ENCODE measurements at regions not wholly inside any gene's neighbourhood (a gene's known extent, or its start where the extent isn't known, plus 50 kb on each side); places are given as distances from the start of the nearest gene placed in this dataset.

DNA sequence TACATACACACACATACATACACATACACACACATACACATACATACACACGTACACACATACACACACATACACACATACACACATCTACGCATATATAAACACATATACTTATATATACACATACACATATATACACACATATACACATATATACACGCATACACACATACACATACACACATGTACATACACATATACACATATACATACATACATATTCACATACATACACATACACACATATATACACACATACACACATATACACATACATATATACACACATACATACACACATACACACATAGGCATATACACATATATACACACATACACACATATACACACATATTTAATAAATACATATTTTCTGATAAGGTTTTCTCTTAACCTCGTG, 324.0 kb downstream of the RPS6KC1 start:
- DNase-seq, result no peak

DNA sequence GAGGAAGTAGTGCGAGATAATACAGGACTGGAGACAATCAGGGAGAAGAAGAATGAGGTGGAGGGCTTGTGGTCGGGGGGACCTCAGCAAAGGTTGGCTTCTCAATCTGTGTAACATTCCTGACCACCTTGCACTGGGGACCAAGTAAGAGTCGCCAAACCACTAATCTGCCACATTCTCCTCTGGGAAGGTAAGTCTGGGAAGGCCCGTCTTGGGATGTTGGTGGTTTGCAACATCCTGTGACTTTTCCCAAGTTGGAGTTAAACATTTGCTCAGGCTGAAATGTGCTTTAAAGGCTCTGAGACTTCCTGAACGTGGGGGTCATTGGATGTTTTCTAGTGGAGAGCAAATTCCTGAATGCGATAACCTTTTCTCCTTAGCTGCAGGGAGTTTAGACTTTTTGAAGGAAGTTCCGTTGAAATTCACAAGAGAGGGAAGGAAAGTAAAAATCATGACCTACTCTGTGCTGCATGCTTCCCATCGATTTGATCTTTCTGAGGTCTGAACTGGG, 325.9 kb downstream of the RPS6KC1 start:
- no peak for DNase-seq

DNA sequence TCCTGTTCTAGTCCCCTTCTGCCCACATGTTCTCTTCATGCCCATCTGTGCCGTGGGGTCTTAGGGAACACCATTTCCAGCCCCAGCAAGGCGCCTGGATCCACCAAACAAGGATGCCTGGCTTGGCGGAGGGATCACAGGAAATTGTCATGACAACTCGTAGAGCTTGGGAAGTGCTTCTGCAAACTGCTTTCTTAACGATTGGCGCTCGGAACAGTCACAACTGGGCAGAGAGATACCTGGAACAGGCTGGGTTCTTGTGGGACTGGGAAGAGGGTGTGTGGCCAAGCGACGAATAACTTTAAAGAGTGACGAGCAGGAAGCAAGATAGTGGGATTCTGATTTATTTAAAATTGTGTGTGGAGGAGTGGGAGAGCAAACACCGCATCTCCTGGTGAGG, 329.8 kb downstream of the RPS6KC1 start:
- DNase-seq, result no peak

DNA sequence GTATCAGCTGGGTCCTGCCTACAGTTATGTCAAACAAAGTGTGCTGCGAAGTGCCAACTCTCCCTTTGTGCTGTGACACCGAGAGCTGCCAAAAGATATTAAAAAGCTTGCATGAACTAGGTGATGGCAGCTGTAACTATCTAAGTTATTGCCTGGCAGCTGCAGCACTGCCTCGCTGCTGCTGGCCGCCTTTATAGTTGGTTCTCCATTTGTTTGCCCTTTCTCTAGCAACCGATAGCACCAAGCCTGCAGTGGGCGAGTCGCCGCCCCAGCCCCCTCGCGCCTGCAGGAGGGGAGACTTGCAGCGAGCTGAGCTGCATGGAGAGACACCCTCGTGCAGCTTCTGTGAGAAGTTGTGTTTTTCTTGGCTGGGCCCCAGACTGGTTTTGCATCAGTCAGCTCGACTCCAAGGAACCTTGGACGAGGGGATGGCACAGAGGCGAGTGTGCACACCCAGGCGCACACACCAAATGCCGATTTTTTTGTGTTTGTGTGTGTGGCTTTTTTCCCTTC, 330.6 kb downstream of the RPS6KC1 start:
- DNase-seq, result no peak

DNA sequence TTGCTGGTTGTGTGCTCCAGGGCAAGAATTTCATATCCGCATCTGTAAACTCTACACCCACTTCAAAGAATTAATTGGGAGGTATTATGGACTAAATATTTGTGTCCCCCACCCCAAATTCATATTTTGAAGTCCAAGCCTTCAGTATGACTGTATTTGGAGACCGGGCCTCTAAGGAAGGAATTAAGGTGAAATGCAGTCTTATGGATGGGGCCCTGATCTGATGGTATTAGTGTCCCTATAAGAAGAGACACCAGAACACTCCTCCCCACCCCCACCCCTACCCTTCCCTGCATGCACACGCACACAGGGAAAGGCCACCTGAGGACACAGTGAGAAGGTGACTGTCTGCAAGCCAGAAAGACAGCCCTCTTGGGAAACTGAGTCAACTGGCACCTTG, 332.4 kb downstream of the RPS6KC1 start:
- no peak for DNase-seq

DNA sequence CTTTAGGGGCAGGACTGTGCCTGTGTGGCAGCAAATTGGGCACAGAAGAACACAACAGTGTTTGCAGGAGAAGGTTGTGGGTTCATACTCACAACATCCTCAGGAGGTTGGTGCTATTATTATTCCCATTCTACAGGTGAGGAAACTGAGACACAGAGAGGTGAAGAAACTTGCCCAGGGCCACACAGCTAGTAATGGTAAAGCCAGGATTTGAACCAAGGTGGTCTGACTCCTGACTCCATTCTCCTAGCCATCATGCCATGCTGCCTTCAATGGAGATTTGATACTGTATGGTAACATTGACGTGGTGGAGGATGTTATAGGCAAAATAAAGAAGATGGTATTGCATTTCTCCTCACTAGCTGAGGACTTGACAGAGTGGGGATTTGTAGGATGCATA, 334.2 kb downstream of the RPS6KC1 start:
- DNase-seq, result no peak

DNA sequence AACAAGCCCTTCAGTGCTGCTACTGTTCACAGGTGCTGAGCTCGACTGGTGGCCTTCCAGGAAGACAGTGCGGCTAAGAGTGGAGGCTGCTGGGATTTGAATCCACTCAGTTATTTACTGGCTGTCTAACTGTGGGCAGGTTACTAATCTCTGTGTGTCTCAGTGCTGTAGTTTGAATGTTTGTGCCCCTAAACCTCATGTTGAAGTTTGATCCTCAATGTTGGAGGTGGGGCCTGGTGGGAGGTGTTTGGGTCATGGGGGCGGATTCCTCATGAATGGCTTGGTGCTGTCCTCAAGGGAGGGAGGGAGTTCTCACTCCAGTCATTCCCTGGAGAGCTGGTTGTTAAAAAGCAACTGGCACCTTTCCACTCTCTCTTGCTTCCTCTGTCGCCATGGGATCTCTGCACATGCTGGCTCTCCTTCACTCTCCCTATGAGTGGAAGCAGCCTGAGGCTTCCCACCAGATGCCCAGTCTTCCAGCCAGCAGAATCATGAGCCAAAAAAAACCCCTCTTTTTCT, 334.8 kb downstream of the RPS6KC1 start:
- DNase-seq, result no peak

DNA sequence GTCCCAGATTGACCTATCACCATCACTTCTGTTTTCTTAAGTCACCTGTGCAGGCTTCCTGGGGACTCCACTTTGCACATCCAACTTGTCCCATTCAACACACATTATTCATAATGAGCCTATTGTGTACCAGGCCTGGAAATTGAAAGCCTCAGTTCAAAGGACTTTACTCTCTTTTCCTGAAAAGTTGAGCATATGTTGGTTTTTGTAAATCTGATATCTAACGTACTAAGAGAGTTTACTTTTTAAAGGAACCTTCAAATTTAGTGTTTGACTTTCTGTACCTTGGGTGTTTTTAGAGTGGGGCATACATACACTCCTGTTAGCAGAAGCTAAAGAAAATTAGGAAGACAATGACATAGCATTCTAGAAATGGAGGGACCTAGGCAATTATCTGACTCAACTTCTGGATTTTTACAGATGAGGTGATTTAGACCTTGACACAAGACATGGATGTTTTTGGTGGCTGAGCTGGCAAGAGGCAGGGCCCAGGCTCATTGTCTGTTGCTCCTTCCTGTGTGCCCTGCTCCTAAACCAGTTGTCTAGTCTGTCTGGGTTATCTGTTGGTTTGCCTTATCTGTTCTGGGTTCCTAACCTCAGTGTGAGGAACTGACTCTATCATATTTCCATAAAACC, 336.5 kb downstream of the RPS6KC1 start:
- no peak for DNase-seq

DNA sequence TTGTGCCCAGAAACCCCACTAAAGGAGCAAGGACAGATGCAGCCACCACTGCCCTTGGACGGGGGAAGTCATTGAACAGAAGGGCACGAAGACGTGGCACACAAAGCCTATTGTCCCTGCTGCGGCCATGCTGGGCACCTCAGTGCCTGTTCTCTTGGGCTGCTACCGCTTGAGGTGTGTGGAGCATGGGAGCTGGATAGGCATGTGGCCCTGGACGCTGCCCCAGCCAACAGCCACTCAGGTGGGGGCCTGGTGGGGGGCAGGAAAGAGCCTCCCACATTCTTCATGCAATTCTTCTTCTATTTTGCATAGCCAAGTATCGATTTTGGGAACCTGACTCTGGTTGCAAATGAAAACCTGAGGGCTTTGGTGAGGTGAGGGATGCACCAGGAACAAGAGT, 337.2 kb downstream of the RPS6KC1 start:
- no peak for DNase-seq

DNA sequence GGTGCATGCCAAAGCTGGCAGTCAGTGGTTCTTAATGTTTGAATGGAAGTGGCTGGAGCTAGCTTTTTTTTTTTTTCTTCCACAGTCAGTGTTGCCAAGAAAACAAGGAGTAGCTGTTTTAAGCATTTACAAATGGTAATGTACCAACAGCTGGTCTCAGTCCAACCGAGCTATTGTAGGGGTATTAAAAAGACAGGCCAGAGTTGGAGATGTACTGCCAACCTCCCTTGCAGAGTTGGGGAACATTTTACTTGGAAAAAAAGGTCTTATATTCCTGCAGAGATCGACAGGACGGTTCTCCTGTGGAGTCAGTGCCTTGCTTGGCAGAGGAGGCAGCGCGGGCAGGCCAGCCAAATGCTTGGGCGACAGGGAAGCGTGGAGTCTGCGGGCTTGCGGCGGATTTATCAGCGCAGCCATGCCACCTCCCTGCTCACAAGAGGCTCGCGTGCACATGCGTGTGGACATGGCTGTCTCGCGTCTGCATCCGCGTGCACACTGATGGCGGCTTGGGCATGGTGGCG, 338.1 kb downstream of the RPS6KC1 start:
- no peak for DNase-seq

DNA sequence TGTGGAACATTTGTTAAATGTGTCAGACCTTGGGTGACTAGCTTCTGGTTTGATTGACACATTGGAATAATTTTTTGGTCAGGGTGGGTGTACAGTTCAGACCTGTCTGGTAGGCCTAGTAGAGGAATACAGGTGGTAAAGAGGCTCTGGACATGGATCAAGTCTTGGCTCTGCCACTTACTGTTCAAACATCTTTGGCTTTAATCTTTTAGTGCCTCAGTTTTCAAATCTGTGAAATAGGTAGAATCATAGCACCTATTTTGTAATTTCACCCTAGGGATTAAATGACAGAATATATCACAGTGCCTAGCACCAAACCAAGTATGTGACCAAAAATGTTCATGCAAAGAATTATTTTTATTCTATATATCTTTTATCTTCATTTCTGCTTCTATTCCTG, 340.4 kb downstream of the RPS6KC1 start:
- DNase-seq, result no peak

DNA sequence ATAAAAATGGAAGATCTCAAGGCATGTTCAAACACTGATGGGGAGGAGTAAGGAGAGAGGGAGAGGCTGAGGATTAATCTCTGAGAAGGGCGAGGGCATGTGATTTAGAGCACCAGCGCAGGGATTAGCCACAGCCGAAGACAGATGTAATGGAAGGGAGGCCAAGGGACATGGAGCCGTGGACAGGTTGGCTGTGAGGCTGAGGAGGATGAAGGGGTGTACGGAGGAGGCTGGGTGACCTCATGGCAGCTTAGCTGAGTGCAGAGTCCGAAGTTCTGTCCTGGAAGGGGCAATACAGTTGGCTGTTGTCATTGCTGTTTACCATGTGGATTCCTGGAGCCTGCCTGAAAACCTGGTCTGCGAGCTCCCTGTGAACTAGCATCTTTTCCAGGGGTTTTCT, 342.8 kb downstream of the RPS6KC1 start:
- DNase-seq, result no peak

DNA sequence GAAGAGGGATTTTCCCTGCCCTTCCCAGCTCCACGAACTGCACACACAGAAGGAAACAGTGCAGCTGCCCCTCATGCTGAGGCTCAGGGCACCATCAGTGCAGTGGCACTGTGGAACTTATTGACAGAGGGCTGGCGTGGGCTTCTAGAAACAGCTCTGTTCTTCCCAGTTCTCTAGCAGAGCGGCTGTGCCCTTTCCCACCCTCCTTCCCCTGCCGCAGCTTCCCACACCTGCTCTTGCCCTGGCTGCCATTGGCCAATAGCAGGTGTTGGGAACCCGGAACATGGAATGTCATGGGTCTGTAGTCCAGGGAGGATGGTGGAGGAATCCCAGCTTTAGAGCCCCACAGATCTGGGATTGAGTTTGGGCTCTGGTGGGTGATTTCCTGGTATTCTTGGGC, 343.8 kb downstream of the RPS6KC1 start:
- no peak for DNase-seq

DNA sequence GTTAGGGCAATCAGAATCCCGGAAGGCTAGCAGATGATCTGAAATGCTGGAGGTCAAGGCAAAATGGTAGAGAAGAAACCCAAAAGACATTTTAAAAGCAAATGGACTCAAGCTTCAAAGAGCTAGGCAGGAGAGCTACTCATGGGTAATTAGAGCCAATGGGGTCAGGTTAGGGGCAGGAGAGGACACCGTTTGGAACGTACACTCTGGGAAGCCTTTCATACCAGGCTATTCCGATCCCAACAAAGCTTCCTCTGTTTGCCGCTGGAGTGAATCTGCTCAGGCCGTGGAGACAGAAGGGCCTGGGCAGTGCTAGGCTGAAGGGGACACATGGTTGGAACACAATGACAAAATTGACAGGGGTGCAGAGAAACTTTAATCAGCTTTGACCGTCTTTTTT, 346.6 kb downstream of the RPS6KC1 start:
- no peak for DNase-seq

DNA sequence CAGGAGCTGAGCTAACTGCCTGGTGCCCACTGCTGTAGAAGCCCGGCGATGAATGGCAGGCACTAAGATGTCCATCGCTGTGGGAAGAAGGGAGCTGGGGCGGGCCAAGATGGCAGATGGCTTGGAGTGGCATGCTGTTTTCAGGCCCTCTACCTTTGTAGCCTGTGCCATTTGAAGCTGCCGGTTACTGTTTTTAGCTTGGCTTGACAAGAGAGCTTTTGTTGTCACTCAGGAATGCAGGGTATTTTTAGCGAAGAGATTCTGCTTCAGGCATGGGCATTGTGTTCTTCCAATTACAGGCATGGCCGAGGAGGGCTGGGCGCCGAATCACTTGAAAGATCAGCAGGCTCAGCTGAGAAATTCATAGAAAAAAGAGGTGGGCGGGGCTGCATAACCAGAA, 348.7 kb downstream of the RPS6KC1 start:
- DNase-seq, result no peak

DNA sequence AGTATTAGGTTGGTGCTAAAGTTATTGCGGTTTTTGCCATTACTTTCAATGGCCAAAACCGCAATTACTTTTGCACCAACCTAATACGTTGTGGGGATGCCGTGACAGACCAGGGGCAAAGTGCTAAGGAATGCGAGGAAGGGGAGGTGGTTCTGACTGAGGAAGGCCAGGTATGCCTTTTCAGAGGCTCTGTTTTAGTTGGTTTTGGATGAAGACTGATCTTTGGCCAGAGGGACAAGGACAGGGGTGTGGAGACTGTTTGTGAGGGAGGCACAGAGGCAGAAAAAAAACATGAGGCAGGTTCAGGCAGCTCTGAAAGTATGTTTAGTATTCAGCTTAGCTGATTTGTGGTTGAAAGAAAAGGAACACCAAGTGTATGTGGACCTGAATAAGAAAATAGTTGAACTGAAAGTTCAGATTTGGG, 358.2 kb downstream of the RPS6KC1 start:
- no peak for DNase-seq

DNA sequence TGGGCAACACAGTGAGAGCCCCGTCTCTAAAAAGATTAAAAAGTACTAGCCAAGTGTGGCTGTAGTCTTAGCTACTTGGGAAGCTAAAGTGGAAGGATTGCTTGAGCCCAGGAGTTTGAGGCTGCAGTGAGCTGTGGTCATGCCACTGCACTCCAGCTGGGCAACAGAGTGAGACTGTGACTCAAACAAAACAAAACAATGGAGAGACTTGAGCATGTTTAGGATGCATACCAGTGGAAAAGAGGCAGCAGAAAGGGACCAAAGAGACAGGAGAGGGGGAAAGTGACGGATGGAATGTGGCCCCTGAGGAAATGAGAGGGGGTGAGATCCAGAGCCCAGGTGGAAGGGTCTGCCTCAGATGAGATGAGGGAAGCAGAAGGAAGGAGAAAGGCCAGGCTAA, 358.9 kb downstream of the RPS6KC1 start:
- no peak for DNase-seq

DNA sequence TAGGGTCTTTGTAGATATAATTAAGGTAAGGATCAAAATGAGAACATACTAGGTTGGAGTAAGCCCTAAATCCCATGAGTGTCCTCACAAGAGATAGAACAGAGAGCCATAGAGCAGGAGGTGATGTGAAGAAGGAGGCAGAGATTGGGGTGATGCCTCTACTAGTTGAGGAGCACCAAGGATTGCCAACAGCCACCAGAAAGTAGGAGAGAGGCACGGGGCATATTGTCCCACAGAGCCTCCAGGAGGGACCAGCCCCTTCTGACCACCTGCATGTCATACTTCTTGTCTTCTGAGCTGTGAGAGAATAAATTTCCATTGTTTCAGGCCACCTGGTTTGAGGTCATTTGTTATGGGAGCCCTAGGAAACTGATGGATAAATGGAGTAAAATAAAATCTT, 363.3 kb downstream of the RPS6KC1 start:
- DNase-seq, result no peak

DNA sequence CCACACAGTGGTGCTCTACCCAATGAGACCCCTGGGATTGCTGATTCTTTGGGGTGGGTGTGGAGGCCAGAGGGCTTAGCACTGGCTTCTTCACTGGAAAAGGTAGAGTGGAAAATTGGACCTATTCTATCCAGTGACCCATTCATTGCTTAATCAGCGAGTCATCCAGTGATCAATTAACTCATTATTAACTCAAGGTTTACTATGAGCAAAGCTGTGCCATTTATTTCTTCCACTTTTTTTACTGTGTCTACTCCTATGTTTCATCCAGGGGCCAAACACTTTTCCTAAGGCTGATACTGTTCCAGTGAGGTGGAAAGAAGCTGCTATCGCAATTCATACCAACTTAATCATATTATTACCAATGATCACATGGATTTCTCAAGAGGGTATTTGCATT, 363.9 kb downstream of the RPS6KC1 start:
- no peak for DNase-seq

DNA sequence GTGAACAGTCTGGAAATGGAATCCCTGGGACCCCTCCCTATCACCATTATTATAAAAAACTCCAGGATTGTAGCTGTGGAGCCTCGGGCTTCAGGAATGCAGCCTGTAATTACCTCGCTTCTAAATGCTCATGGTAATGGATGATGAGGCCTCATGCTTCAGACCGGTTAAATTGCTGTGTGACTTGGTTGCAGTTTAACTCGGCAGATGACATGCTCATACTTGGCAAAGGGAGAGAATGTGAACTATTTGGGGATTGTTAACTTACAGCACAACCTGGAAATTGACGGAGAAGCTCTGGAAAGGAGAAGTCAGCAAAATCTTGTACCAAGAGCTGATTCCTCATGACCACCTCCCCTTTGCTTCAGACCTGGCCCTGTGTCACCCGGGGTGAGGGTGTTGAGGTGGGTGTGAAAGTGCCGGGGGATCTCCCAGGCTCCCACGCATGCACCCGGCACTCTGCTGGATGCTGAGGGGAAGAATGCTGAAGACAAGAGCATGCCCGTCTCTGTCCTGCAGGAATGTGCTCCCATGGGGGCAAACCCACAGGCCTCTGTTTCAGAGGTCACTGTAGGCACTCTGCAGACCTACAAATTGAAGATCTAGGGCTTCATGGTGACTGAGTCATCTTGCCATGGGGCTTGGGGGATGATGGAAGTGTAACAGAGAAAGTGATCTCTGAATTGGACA, 364.8 kb downstream of the RPS6KC1 start:
- DNase-seq, result no peak

DNA sequence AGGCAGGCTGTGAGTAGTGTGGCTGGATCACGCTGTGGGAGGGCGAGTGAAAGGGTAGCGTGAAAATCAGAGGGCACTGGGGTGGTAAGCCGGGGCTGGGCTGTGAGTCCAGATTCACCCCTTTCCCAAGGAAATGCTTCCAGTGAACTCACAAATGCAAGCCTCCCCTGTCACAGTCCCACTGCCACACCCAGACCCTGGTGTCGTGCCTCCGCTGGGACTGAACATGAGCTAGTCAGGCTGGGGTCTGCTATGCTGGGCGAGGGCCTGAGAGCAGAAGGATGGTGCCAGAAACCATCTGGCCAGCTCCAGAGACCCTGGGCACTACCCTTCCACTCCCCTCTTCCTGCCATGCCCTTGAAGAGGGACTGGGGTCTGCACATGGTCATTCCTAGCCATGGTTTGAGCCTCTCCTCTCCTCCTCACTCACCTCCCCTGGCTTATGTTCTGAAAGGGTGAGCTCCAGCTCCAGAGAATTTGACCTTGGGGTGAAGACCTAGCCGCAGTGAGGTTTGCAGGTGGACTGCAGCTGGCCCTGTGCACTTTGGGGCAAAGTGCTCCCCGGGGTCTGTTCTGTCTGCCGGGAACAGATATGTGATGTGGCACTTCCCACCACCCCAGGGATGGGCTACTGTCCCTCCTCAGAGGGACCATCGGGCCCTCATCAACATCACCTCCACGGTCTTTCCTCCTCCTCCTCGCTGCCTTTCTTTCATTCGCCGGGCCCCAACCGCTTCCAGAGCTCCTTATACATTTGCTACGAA, 365.6 kb downstream of the RPS6KC1 start:
- no peak for DNase-seq

DNA sequence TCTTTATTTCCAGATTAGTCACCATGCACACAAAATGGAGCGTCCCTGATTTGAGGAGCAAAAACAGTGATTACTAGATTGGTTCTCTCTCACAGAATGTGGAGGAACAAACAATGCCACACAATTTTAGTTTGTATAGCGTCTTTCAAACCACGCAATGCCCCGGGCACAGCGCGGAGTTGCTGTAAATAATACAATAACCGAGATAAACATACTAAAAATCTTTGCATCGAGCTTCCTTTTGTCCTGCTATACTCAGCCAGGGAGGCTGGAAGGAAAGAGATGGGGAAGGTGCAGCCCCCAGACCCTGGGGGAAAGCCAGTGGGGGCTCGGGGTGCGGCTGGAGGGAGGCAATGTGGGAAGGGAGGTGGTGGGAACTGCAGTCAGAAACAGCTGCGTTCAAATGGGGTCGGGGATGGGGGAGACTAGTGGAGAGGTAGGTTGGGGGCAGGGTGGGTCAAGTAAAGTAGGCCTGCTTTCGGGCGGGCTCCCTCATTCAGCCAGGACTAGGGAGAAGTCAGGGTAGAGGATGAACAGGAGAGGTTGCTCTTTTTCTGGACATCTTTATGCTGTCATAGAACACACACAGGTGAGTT, 366.3 kb downstream of the RPS6KC1 start:
- DNase-seq, result no peak

DNA sequence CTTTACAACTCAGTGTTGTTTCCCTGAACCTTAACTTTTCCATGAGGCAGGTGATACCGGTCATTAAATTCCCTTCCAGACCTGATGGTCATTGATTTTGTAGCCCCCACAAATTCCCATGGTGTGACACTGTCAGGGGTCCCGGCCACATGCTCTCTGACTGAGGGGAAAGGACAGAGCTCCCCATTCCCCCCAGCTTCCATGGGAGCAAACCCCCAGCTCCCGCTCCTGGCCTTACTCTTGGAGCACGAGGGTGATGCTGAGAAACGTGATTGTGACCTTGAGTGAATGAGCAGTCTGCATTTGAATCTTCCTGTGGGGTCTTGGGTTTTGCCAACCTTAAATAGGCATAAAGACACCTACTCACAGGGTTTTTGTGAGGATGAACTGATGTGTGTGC, 366.8 kb downstream of the RPS6KC1 start:
- DNase-seq, result no peak

All from activated naive CD4-positive, alpha-beta T cell treated with Interleukin-2 at 50 U/mL for 16 hours (primary cell).